H1 (cell line): ENCODE measurements at regions not wholly inside any gene's neighbourhood (a gene's known extent, or its start where the extent isn't known, plus 50 kb on each side); places are given as distances from the start of the nearest gene placed in this dataset.

Experiments used
- CTCF ChIA-PET: fragments of 300-600 bp; sonication (Branson Sonifier 250); formaldehyde crosslinking; loops from one replicate; lab custom pipeline; 2021; ENCODE audit not compliant: partially characterized antibody; lab: Charles Lee
- POLR2A ChIA-PET: fragments of 300-600 bp; sonication (Branson Sonifier 250); formaldehyde crosslinking; loops from one replicate; lab custom pipeline; 2021; ENCODE audit warnings: inconsistent platforms; ENCODE audit not compliant: partially characterized antibody; lab: Charles Lee
- DNase-seq, 2 experiments: peaks; one replicate each; pipeline versions ENCODE4 v3.0.0 to v3.0.0-alpha.2; 2010 to 2022; ENCODE audit warnings: low spot score in 2 of 2, low read depth in 1 of 2, mixed read lengths in 1 of 2
- FAIRE-seq: peaks from 2 replicates; lab custom pipeline; 2011; peaks lifted over from hg19 to GRCh38; lab: Jason Lieb, UNC
- H2AFZ ChIP-seq: 2 replicates; pipeline ENCODE4 v1.8.1; 2012; ENCODE audit warnings: low read length, inconsistent platforms
- H2AK5ac ChIP-seq: 2 replicates; pipeline ENCODE4 v1.6.1; 2013; ENCODE audit warnings: low read depth, low read length
- H2BK120ac ChIP-seq: replicated peaks from 2 replicates; pipeline ENCODE3; 2013; ENCODE audit warnings: low read depth, low read length, inconsistent platforms
- H2BK12ac ChIP-seq: 2 replicates; pipeline ENCODE4 v1.6.1; 2013; ENCODE audit warnings: low read depth, low read length
- H2BK15ac ChIP-seq: 2 replicates; pipeline ENCODE4 v1.6.1; 2013; ENCODE audit warnings: low read length
- H2BK20ac ChIP-seq: 2 replicates; pipeline ENCODE4 v1.6.1; 2013; ENCODE audit warnings: low read length
- H2BK5ac ChIP-seq: 2 replicates; pipeline ENCODE4 v1.6.1; 2013; ENCODE audit warnings: low read depth, low read length
- H3K14ac ChIP-seq: 2 replicates; pipeline ENCODE4 v1.6.1; 2013; ENCODE audit warnings: inconsistent platforms; ENCODE audit not compliant: insufficient read length
- H3K18ac ChIP-seq: 2 replicates; pipeline ENCODE4 v1.6.1; 2013; ENCODE audit warnings: low read length; ENCODE audit errors: extremely low read depth
- H3K23ac ChIP-seq: 2 replicates; pipeline ENCODE4 v1.6.1; 2013; ENCODE audit warnings: inconsistent platforms; ENCODE audit not compliant: insufficient read length
- H3K23me2 ChIP-seq: 2 replicates; pipeline ENCODE4 v1.6.1; 2013; ENCODE audit warnings: low read depth, low read length
- H3K27ac ChIP-seq: 2 replicates; pipeline ENCODE4 v1.6.1; 2011; ENCODE audit warnings: low read depth, low read length, inconsistent platforms
- H3K27me3 ChIP-seq, 4 experiments: replicated peaks in 1 of 4; 1 replicate in 1 of 4; 2 replicates in 3 of 4; pipeline versions ENCODE4 v1.6.1 to v1.8.1; 2011 to 2013; ENCODE audit warnings: low read length in 3 of 4, mild to moderate bottlenecking in 3 of 4, inconsistent platforms in 2 of 4, mixed read lengths in 2 of 4, moderate library complexity in 1 of 4; ENCODE audit not compliant: control insufficient read depth in 3 of 4, insufficient read depth in 3 of 4; ENCODE audit errors: extremely low read depth in 1 of 4
- H3K36me3 ChIP-seq, 4 experiments: 2 replicates each; pipeline versions ENCODE4 v1.6.1 to v1.8.1; 2011 to 2013; ENCODE audit warnings: mild to moderate bottlenecking in 4 of 4, low read length in 3 of 4, moderate library complexity in 2 of 4, control low read depth in 1 of 4, inconsistent platforms in 1 of 4; ENCODE audit not compliant: insufficient read depth in 4 of 4, control insufficient read depth in 2 of 4
- H3K4ac ChIP-seq: replicated peaks from 2 replicates; pipeline ENCODE3; 2013; ENCODE audit warnings: low read length, low read depth, mixed read lengths, inconsistent platforms; ENCODE audit not compliant: insufficient read length
- H3K4me1 ChIP-seq, 4 experiments: replicated peaks in 1 of 4; 1 replicate in 1 of 4; 2 replicates in 3 of 4; pipeline versions ENCODE4 v1.6.1 to v1.8.1; 2011 to 2013; ENCODE audit warnings: low read length in 3 of 4, inconsistent platforms in 2 of 4, mixed read lengths in 1 of 4; ENCODE audit not compliant: insufficient read depth in 4 of 4, control insufficient read depth in 3 of 4
- H3K4me2 ChIP-seq, 2 experiments: 2 replicates each; pipeline versions ENCODE4 v1.6.1 to v1.8.1; 2011 to 2013; ENCODE audit warnings: low read depth in 2 of 2, low read length in 2 of 2, control low read depth in 1 of 2, inconsistent platforms in 1 of 2, mild to moderate bottlenecking in 1 of 2; ENCODE audit not compliant: insufficient read depth in 1 of 2
- H3K4me3 ChIP-seq, 4 experiments: fragments of 200-600, 300-600 bp in 1 of 4; sonication (generic), shearing (Covaris generic), sonication (Bioruptor Twin) in 1 of 4; 2 replicates each; pipeline versions ENCODE4 v1.5.1 to v1.8.1; 2011 to 2016; ENCODE audit warnings: low read length in 4 of 4, low read depth in 3 of 4, control low read depth in 2 of 4, inconsistent platforms in 2 of 4, mild to moderate bottlenecking in 2 of 4, mixed read lengths in 1 of 4, moderate library complexity in 1 of 4; ENCODE audit not compliant: insufficient read depth in 2 of 4; ENCODE audit errors: extremely low read depth in 1 of 4
- H3K56ac ChIP-seq: replicated peaks from 2 replicates; pipeline ENCODE3; 2013; ENCODE audit warnings: low read depth, mild to moderate bottlenecking, mixed read lengths, low read length, inconsistent platforms; ENCODE audit not compliant: insufficient read length
- H3K79me1 ChIP-seq: 2 replicates; pipeline ENCODE4 v1.6.1; 2013; ENCODE audit warnings: low read depth, low read length, control low read depth
- H3K79me2 ChIP-seq, 2 experiments: 2 replicates each; pipeline versions ENCODE4 v1.6.1 to v1.8.1; 2012 to 2013; ENCODE audit warnings: low read length in 2 of 2, mild to moderate bottlenecking in 2 of 2, inconsistent platforms in 1 of 2; ENCODE audit not compliant: insufficient read depth in 2 of 2, control insufficient read depth in 1 of 2
- H3K9ac ChIP-seq, 4 experiments: replicated peaks in 1 of 4; 1 replicate in 1 of 4; 2 replicates in 3 of 4; pipeline versions ENCODE4 v1.6.1 to v1.8.1; 2011 to 2013; ENCODE audit warnings: low read depth in 3 of 4, low read length in 3 of 4, control low read depth in 2 of 4, mild to moderate bottlenecking in 2 of 4, moderate library complexity in 2 of 4, inconsistent platforms in 1 of 4; ENCODE audit errors: extremely low read depth in 1 of 4
- H3K9me3 ChIP-seq, 2 experiments: 2 replicates each; pipeline versions ENCODE4 v1.6.1 to v1.8.1; 2012 to 2013; ENCODE audit warnings: mild to moderate bottlenecking in 2 of 2, moderate library complexity in 2 of 2, control low read depth in 1 of 2, inconsistent platforms in 1 of 2, low read depth in 1 of 2, low read length in 1 of 2, mixed read lengths in 1 of 2; ENCODE audit not compliant: insufficient read depth in 2 of 2
- H4K20me1 ChIP-seq, 2 experiments: replicated peaks in 1 of 2; 2 replicates each; pipeline versions ENCODE3 to v1.8.1; 2011 to 2013; ENCODE audit warnings: inconsistent platforms in 2 of 2, low read length in 2 of 2, mild to moderate bottlenecking in 1 of 2; ENCODE audit not compliant: insufficient read depth in 2 of 2, control insufficient read depth in 1 of 2
- H4K5ac ChIP-seq: 2 replicates; pipeline ENCODE4 v1.6.1; 2013; ENCODE audit warnings: low read length, low read depth, mixed read lengths, inconsistent platforms; ENCODE audit not compliant: insufficient read length
- H4K8ac ChIP-seq: 2 replicates; pipeline ENCODE4 v1.8.0; 2013; ENCODE audit warnings: mild to moderate bottlenecking, moderate library complexity, low read length, inconsistent platforms; ENCODE audit not compliant: insufficient read depth; ENCODE audit errors: extremely low read depth
- H4K91ac ChIP-seq: replicated peaks from 2 replicates; pipeline ENCODE3; 2013; ENCODE audit warnings: low read length, mixed read lengths, inconsistent platforms; ENCODE audit not compliant: insufficient read length
- BRCA1 ChIP-seq: IDR thresholded peaks from 2 replicates; pipeline ENCODE4 v1.6.1; 2012; ENCODE audit warnings: low read depth, low read length, improper control_type of control experiment
- CEBPB ChIP-seq: IDR thresholded peaks from 2 replicates; pipeline ENCODE4 v1.6.1; 2012; ENCODE audit warnings: low read depth, low read length
- EP300 ChIP-seq, 2 experiments: IDR thresholded peaks; 1 replicate in 1 of 2; 2 replicates in 1 of 2; pipeline ENCODE4 v1.6.1; 2011 to 2012; ENCODE audit warnings: low read depth in 2 of 2, low read length in 2 of 2, mild to moderate bottlenecking in 2 of 2, borderline replicate concordance in 1 of 2, inconsistent platforms in 1 of 2, moderate library complexity in 1 of 2
- SAP30 ChIP-seq: fragments of 300-600 bp; sonication (generic); IDR thresholded peaks from 2 replicates; pipeline ENCODE4 v1.7.1; 2012; ENCODE audit warnings: low read length, moderate library complexity, mild to moderate bottlenecking, inconsistent platforms; ENCODE audit not compliant: insufficient read depth, insufficient replicate concordance

GRCh38 chr4:126853715-126854114 is 779.0 kb upstream of the INTU start:
- Histone ChIP-seq H2BK5ac (no peak overlapping the region), H2BK20ac (no peak overlapping the region), H3K23ac (no peak overlapping the region), H2BK15ac (no peak overlapping the region), H3K18ac (no peak overlapping the region), H4K8ac (no peak overlapping the region), H4K91ac (no peak overlapping the region), H3K4me3 (no peak overlapping the region), H2AK5ac (no peak overlapping the region), H3K9ac (no peak overlapping the region), H3K4me1 (no peaks in the 10 kb centered on the region), H3K9me3 (no peaks in the 10 kb centered on the region), H2BK12ac (no peak overlapping the region), H2BK120ac (no peak overlapping the region), H2AFZ (no peak overlapping the region), H3K36me3 (no peaks in the 10 kb centered on the region), H3K56ac (no peak overlapping the region), H3K4ac (no peak overlapping the region), H3K14ac (no peak overlapping the region), H3K27me3 (no peaks in the 10 kb centered on the region), H3K79me2 (no peaks in the 10 kb centered on the region), H3K4me2 (no peak overlapping the region), H3K23me2 (no peaks in the 10 kb centered on the region; the same call in 1 of the 2 replicates), H3K27ac (no peak overlapping the region), H4K5ac (no peak overlapping the region), H3K79me1 (no peaks in the 10 kb centered on the region), H4K20me1 (no peaks in the 10 kb centered on the region)
- TF ChIP-seq EP300 (IDR thresholded peaks at IDR 0.05; ENCODE audit: borderline replicate concordance in 1 of 2, low read depth in 2 of 2, low read length in 2 of 2) (no peak), BRCA1 (no peak), SAP30 (no peak), CEBPB (no peak)
- DNase-seq (no peak), FAIRE-seq (no peak)
- POLR2A ChIA-PET: no interaction called here
- CTCF ChIA-PET: no interaction called here
